H1 (cell line): ENCODE measurements at regions not wholly inside any gene's neighbourhood (a gene's known extent, or its start where the extent isn't known, plus 50 kb on each side); places are given as distances from the start of the nearest gene placed in this dataset.

Experiments used
- CTCF ChIA-PET: fragments of 300-600 bp; sonication (Branson Sonifier 250); formaldehyde crosslinking; loops from one replicate; lab custom pipeline; 2021; ENCODE audit not compliant: partially characterized antibody; lab: Charles Lee
- POLR2A ChIA-PET: fragments of 300-600 bp; sonication (Branson Sonifier 250); formaldehyde crosslinking; loops from one replicate; lab custom pipeline; 2021; ENCODE audit warnings: inconsistent platforms; ENCODE audit not compliant: partially characterized antibody; lab: Charles Lee
- DNase-seq, 2 experiments: peaks; one replicate each; pipeline versions ENCODE4 v3.0.0 to v3.0.0-alpha.2; 2010 to 2022; ENCODE audit warnings: low spot score in 2 of 2, low read depth in 1 of 2, mixed read lengths in 1 of 2
- FAIRE-seq: peaks from 2 replicates; lab custom pipeline; 2011; peaks lifted over from hg19 to GRCh38; lab: Jason Lieb, UNC
- H2AFZ ChIP-seq: 2 replicates; pipeline ENCODE4 v1.8.1; 2012; ENCODE audit warnings: low read length, inconsistent platforms
- H2AK5ac ChIP-seq: 2 replicates; pipeline ENCODE4 v1.6.1; 2013; ENCODE audit warnings: low read depth, low read length
- H2BK120ac ChIP-seq: replicated peaks from 2 replicates; pipeline ENCODE3; 2013; ENCODE audit warnings: low read depth, low read length, inconsistent platforms
- H2BK12ac ChIP-seq: 2 replicates; pipeline ENCODE4 v1.6.1; 2013; ENCODE audit warnings: low read depth, low read length
- H2BK15ac ChIP-seq: 2 replicates; pipeline ENCODE4 v1.6.1; 2013; ENCODE audit warnings: low read length
- H2BK20ac ChIP-seq: 2 replicates; pipeline ENCODE4 v1.6.1; 2013; ENCODE audit warnings: low read length
- H2BK5ac ChIP-seq: 2 replicates; pipeline ENCODE4 v1.6.1; 2013; ENCODE audit warnings: low read depth, low read length
- H3K14ac ChIP-seq: 2 replicates; pipeline ENCODE4 v1.6.1; 2013; ENCODE audit warnings: inconsistent platforms; ENCODE audit not compliant: insufficient read length
- H3K18ac ChIP-seq: 2 replicates; pipeline ENCODE4 v1.6.1; 2013; ENCODE audit warnings: low read length; ENCODE audit errors: extremely low read depth
- H3K23ac ChIP-seq: 2 replicates; pipeline ENCODE4 v1.6.1; 2013; ENCODE audit warnings: inconsistent platforms; ENCODE audit not compliant: insufficient read length
- H3K23me2 ChIP-seq: 2 replicates; pipeline ENCODE4 v1.6.1; 2013; ENCODE audit warnings: low read depth, low read length
- H3K27ac ChIP-seq: 2 replicates; pipeline ENCODE4 v1.6.1; 2011; ENCODE audit warnings: low read depth, low read length, inconsistent platforms
- H3K27me3 ChIP-seq, 4 experiments: replicated peaks in 1 of 4; 1 replicate in 1 of 4; 2 replicates in 3 of 4; pipeline versions ENCODE4 v1.6.1 to v1.8.1; 2011 to 2013; ENCODE audit warnings: low read length in 3 of 4, mild to moderate bottlenecking in 3 of 4, inconsistent platforms in 2 of 4, mixed read lengths in 2 of 4, moderate library complexity in 1 of 4; ENCODE audit not compliant: control insufficient read depth in 3 of 4, insufficient read depth in 3 of 4; ENCODE audit errors: extremely low read depth in 1 of 4
- H3K36me3 ChIP-seq, 4 experiments: 2 replicates each; pipeline versions ENCODE4 v1.6.1 to v1.8.1; 2011 to 2013; ENCODE audit warnings: mild to moderate bottlenecking in 4 of 4, low read length in 3 of 4, moderate library complexity in 2 of 4, control low read depth in 1 of 4, inconsistent platforms in 1 of 4; ENCODE audit not compliant: insufficient read depth in 4 of 4, control insufficient read depth in 2 of 4
- H3K4ac ChIP-seq: replicated peaks from 2 replicates; pipeline ENCODE3; 2013; ENCODE audit warnings: low read length, low read depth, mixed read lengths, inconsistent platforms; ENCODE audit not compliant: insufficient read length
- H3K4me1 ChIP-seq, 4 experiments: replicated peaks in 1 of 4; 1 replicate in 1 of 4; 2 replicates in 3 of 4; pipeline versions ENCODE4 v1.6.1 to v1.8.1; 2011 to 2013; ENCODE audit warnings: low read length in 3 of 4, inconsistent platforms in 2 of 4, mixed read lengths in 1 of 4; ENCODE audit not compliant: insufficient read depth in 4 of 4, control insufficient read depth in 3 of 4
- H3K4me2 ChIP-seq, 2 experiments: 2 replicates each; pipeline versions ENCODE4 v1.6.1 to v1.8.1; 2011 to 2013; ENCODE audit warnings: low read depth in 2 of 2, low read length in 2 of 2, control low read depth in 1 of 2, inconsistent platforms in 1 of 2, mild to moderate bottlenecking in 1 of 2; ENCODE audit not compliant: insufficient read depth in 1 of 2
- H3K4me3 ChIP-seq, 4 experiments: fragments of 200-600, 300-600 bp in 1 of 4; sonication (generic), shearing (Covaris generic), sonication (Bioruptor Twin) in 1 of 4; 2 replicates each; pipeline versions ENCODE4 v1.5.1 to v1.8.1; 2011 to 2016; ENCODE audit warnings: low read length in 4 of 4, low read depth in 3 of 4, control low read depth in 2 of 4, inconsistent platforms in 2 of 4, mild to moderate bottlenecking in 2 of 4, mixed read lengths in 1 of 4, moderate library complexity in 1 of 4; ENCODE audit not compliant: insufficient read depth in 2 of 4; ENCODE audit errors: extremely low read depth in 1 of 4
- H3K56ac ChIP-seq: replicated peaks from 2 replicates; pipeline ENCODE3; 2013; ENCODE audit warnings: low read depth, mild to moderate bottlenecking, mixed read lengths, low read length, inconsistent platforms; ENCODE audit not compliant: insufficient read length
- H3K79me1 ChIP-seq: 2 replicates; pipeline ENCODE4 v1.6.1; 2013; ENCODE audit warnings: low read depth, low read length, control low read depth
- H3K79me2 ChIP-seq, 2 experiments: 2 replicates each; pipeline versions ENCODE4 v1.6.1 to v1.8.1; 2012 to 2013; ENCODE audit warnings: low read length in 2 of 2, mild to moderate bottlenecking in 2 of 2, inconsistent platforms in 1 of 2; ENCODE audit not compliant: insufficient read depth in 2 of 2, control insufficient read depth in 1 of 2
- H3K9ac ChIP-seq, 4 experiments: replicated peaks in 1 of 4; 1 replicate in 1 of 4; 2 replicates in 3 of 4; pipeline versions ENCODE4 v1.6.1 to v1.8.1; 2011 to 2013; ENCODE audit warnings: low read depth in 3 of 4, low read length in 3 of 4, control low read depth in 2 of 4, mild to moderate bottlenecking in 2 of 4, moderate library complexity in 2 of 4, inconsistent platforms in 1 of 4; ENCODE audit errors: extremely low read depth in 1 of 4
- H3K9me3 ChIP-seq, 2 experiments: 2 replicates each; pipeline versions ENCODE4 v1.6.1 to v1.8.1; 2012 to 2013; ENCODE audit warnings: mild to moderate bottlenecking in 2 of 2, moderate library complexity in 2 of 2, control low read depth in 1 of 2, inconsistent platforms in 1 of 2, low read depth in 1 of 2, low read length in 1 of 2, mixed read lengths in 1 of 2; ENCODE audit not compliant: insufficient read depth in 2 of 2
- H4K20me1 ChIP-seq, 2 experiments: replicated peaks in 1 of 2; 2 replicates each; pipeline versions ENCODE3 to v1.8.1; 2011 to 2013; ENCODE audit warnings: inconsistent platforms in 2 of 2, low read length in 2 of 2, mild to moderate bottlenecking in 1 of 2; ENCODE audit not compliant: insufficient read depth in 2 of 2, control insufficient read depth in 1 of 2
- H4K5ac ChIP-seq: 2 replicates; pipeline ENCODE4 v1.6.1; 2013; ENCODE audit warnings: low read length, low read depth, mixed read lengths, inconsistent platforms; ENCODE audit not compliant: insufficient read length
- H4K8ac ChIP-seq: 2 replicates; pipeline ENCODE4 v1.8.0; 2013; ENCODE audit warnings: mild to moderate bottlenecking, moderate library complexity, low read length, inconsistent platforms; ENCODE audit not compliant: insufficient read depth; ENCODE audit errors: extremely low read depth
- H4K91ac ChIP-seq: replicated peaks from 2 replicates; pipeline ENCODE3; 2013; ENCODE audit warnings: low read length, mixed read lengths, inconsistent platforms; ENCODE audit not compliant: insufficient read length
- ATF2 ChIP-seq: IDR thresholded peaks from 2 replicates; pipeline ENCODE4 v1.6.1; 2012; ENCODE audit warnings: low read length, inconsistent platforms
- CHD1 ChIP-seq: IDR thresholded peaks from 2 replicates; pipeline ENCODE4 v1.6.1; 2012; ENCODE audit warnings: low read depth, low read length, improper control_type of control experiment
- CHD2 ChIP-seq: IDR thresholded peaks from 2 replicates; pipeline ENCODE4 v1.6.1; 2012; ENCODE audit warnings: low read length, improper control_type of control experiment
- EP300 ChIP-seq, 2 experiments: IDR thresholded peaks; 1 replicate in 1 of 2; 2 replicates in 1 of 2; pipeline ENCODE4 v1.6.1; 2011 to 2012; ENCODE audit warnings: low read depth in 2 of 2, low read length in 2 of 2, mild to moderate bottlenecking in 2 of 2, borderline replicate concordance in 1 of 2, inconsistent platforms in 1 of 2, moderate library complexity in 1 of 2
- GABPA ChIP-seq: IDR thresholded peaks from 2 replicates; pipeline ENCODE4 v1.6.1; 2011; ENCODE audit warnings: mild to moderate bottlenecking, low read length, moderate library complexity, borderline replicate concordance; ENCODE audit not compliant: insufficient read depth
- NRF1 ChIP-seq: IDR thresholded peaks from 2 replicates; pipeline ENCODE4 v1.6.1; 2011; ENCODE audit warnings: mild to moderate bottlenecking, low read depth, low read length, improper control_type of control experiment
- RXRA ChIP-seq: IDR thresholded peaks from 2 replicates; pipeline ENCODE4 v1.6.1; 2011; ENCODE audit warnings: low read depth, mild to moderate bottlenecking, low read length, moderate library complexity; ENCODE audit not compliant: insufficient read depth
- SP4 ChIP-seq: IDR thresholded peaks from 2 replicates; pipeline ENCODE4 v1.6.1; 2012; ENCODE audit warnings: low read length, inconsistent platforms
- SUZ12 ChIP-seq: fragments of 200-600 bp; sonication (generic); IDR thresholded peaks from 2 replicates; pipeline ENCODE4 v1.6.1; 2012; ENCODE audit warnings: mild to moderate bottlenecking, inconsistent platforms, low read length, moderate library complexity, mixed read lengths
- YY1 ChIP-seq: IDR thresholded peaks from 2 replicates; pipeline ENCODE4 v1.6.1; 2011; ENCODE audit warnings: low read depth, mild to moderate bottlenecking, low read length
- whole genome bisulfite sequencing, 2 experiments: shearing (Covaris generic) in 1 of 2; methylation state at CpG; one replicate each; pipeline versions ENCODE4 v1.1.6 to v1.1.7; 2013 to 2015; ENCODE audit warnings: low lambda C conversion rate in 2 of 2, mixed read lengths in 2 of 2, inconsistent platforms in 1 of 2, low coverage in 1 of 2, missing lambda C conversion rate in 1 of 2; ENCODE audit not compliant: insufficient replicate concordance in 2 of 2, insufficient coverage in 1 of 2, insufficient read length in 1 of 2; ENCODE audit errors: extremely low coverage in 1 of 2, missing lambda C conversion rate in 1 of 2; 5-methylcytosine and 5-hydroxymethylcytosine counted together

GRCh38 chr12:24421759-24422158 is 472.3 kb upstream of the SOX5 start:
- Histone ChIP-seq H2BK5ac (no peak overlapping the region), H3K9me3 (no peaks in the 10 kb centered on the region), H3K36me3 (no peaks in the 10 kb centered on the region; a peak in 1 of 8 replicates), H3K4ac (no peak overlapping the region), H4K8ac (no peak overlapping the region), H2BK12ac (no peak overlapping the region), H3K4me2 (no peak overlapping the region), H2BK20ac (no peak overlapping the region), H3K14ac (no peak overlapping the region), H3K56ac (no peak overlapping the region), H4K20me1 (no peaks in the 10 kb centered on the region), H2BK120ac (no peak overlapping the region), H3K27me3 (no peaks in the 10 kb centered on the region), H3K79me1 (no peaks in the 10 kb centered on the region), H3K4me1 (no peaks in the 10 kb centered on the region), H3K18ac (no peak overlapping the region), H2AK5ac (no peak overlapping the region), H3K4me3 (no peak overlapping the region), H3K23ac (no peak overlapping the region), H4K91ac (no peak overlapping the region), H3K27ac (no peak overlapping the region), H3K9ac (no peak overlapping the region), H3K23me2 (no peaks in the 10 kb centered on the region), H2AFZ (no peak overlapping the region), H4K5ac (no peak overlapping the region), H3K79me2 (no peaks in the 10 kb centered on the region), H2BK15ac (no peak overlapping the region)
- ChIA-PET CTCF (no interaction called here), POLR2A (no interaction called here)
- TF ChIP-seq SUZ12 (no peak), NRF1 (no peak), GABPA (no peak), YY1 (no peak), SP4 (no peak), ATF2 (no peak), EP300 (IDR thresholded peaks at IDR 0.05; ENCODE audit: borderline replicate concordance in 1 of 2, low read depth in 2 of 2, low read length in 2 of 2) (no peak), RXRA (no peak), CHD2 (no peak), CHD1 (no peak)
- DNase-seq (no peak), FAIRE-seq (no peak)
- 95% methylated on average over 5 of the region's 5 CpGs; no CpG with 5 or more reads in 1 of the 2 experiments for WGBS, 2 experiments
